Activated CD4-positive, alpha-beta T cell treated with anti-CD3 and anti-CD28 coated beads for 36 hours (primary cell): ENCODE measurements at regions not wholly inside any gene's neighbourhood (a gene's known extent, or its start where the extent isn't known, plus 50 kb on each side); places are given as distances from the start of the nearest gene placed in this dataset.

ENCODE experiments used
- ATAC-seq: fragments of 200-7000 bp; cut with Tn5 transposase; one replicate; pipeline ENCODE4 v1.10.0; 2021; ENCODE audit warnings: mild to moderate bottlenecking, moderate library complexity
- CTCF ChIA-PET: fragments of 350-600 bp; sonication (Branson Sonifier 250); formaldehyde crosslinking; loops from one replicate; lab custom pipeline; 2021; ENCODE audit warnings: antibody characterized with exemption; lab: Charles Lee
- POLR2A ChIA-PET: fragments of 350-600 bp; sonication (Branson Sonifier 250); formaldehyde crosslinking; loops from one replicate; lab custom pipeline; 2021; ENCODE audit warnings: antibody characterized with exemption, inconsistent platforms; lab: Charles Lee
- DNase-seq: peaks from one replicate; pipeline ENCODE4 v3.0.0-alpha.2; 2020
- H3K27ac Mint-ChIP-seq: one replicate; pipeline ENCODE4 v1.8.0; 2021; ENCODE audit warnings: mixed read lengths
- H3K27me3 Mint-ChIP-seq: one replicate; pipeline ENCODE4 v1.8.0; 2021; ENCODE audit warnings: mixed read lengths
- H3K36me3 Mint-ChIP-seq: one replicate; pipeline ENCODE4 v1.8.0; 2021; ENCODE audit warnings: low read depth, mixed read lengths
- H3K4me1 Mint-ChIP-seq: one replicate; pipeline ENCODE4 v1.8.0; 2021; ENCODE audit warnings: mixed read lengths
- H3K4me3 Mint-ChIP-seq: one replicate; pipeline ENCODE4 v1.8.0; 2021; ENCODE audit warnings: mild to moderate bottlenecking, moderate library complexity, mixed read lengths
- H3K9me3 Mint-ChIP-seq: one replicate; pipeline ENCODE4 v1.8.0; 2021; ENCODE audit warnings: low read depth, mixed read lengths
- intact Hi-C, 2 experiments: fragments of 100-400 bp; cut with DNase I in 1 of 2; cut with micrococcal nuclease in 1 of 2; formaldehyde crosslinking; loops; one replicate each; pipeline versions ENCODE4 v1.14.2 to v1.15.1; 2022 to 2024; cut with DNase I, micrococcal nuclease

- no peak overlapping the region for H3K4me3 Mint-ChIP-seq
- no peaks in the 10 kb centered on the region for H3K36me3 Mint-ChIP-seq
- H3K9me3 Mint-ChIP-seq, result no peaks in the 10 kb centered on the region
- ATAC-seq (no peak), DNase-seq (no peak)
- no peaks in the 10 kb centered on the region for H3K4me1 Mint-ChIP-seq
- peaks cover 6% of the 10 kb centered on the region for H3K27me3 Mint-ChIP-seq
- CTCF ChIA-PET, result no interaction called here
- POLR2A ChIA-PET, result interaction anchor here (0.6 kb wide), 1 partner anchor 412 kb away, joined by 6 read pairs; no protein-coding TSS in a partner anchor
- intact Hi-C loops, result no loop called here
- H3K27ac Mint-ChIP-seq, result no peak overlapping the region
Measured at GRCh38 chr13:72527333-72527732, 200.1 kb downstream of the MZT1 start.

GRCh38 chr13:72523593-72523992, 203.8 kb downstream of the MZT1 start:
- no peaks in the 10 kb centered on the region for H3K4me1 Mint-ChIP-seq
- DNase-seq, result no peak
- no peak overlapping the region for H3K27ac Mint-ChIP-seq
- H3K36me3 Mint-ChIP-seq, result no peaks in the 10 kb centered on the region
- H3K27me3 Mint-ChIP-seq, result peaks cover 7% of the 10 kb centered on the region
- H3K9me3 Mint-ChIP-seq, result no peaks in the 10 kb centered on the region
- ChIA-PET POLR2A (no interaction called here), CTCF (no interaction called here)
- no peak for ATAC-seq
- H3K4me3 Mint-ChIP-seq, result no peak overlapping the region
- intact Hi-C loops, result no loop called here

GRCh38 chr13:72523049-72523448, 204.4 kb downstream of the MZT1 start:
- DNase-seq (no peak), ATAC-seq (no peak)
- no peak overlapping the region for H3K4me3 Mint-ChIP-seq
- ChIA-PET POLR2A (no interaction called here), CTCF (no interaction called here)
- intact Hi-C loops, result no loop called here
- no peaks in the 10 kb centered on the region for H3K36me3 Mint-ChIP-seq
- no peaks in the 10 kb centered on the region for H3K9me3 Mint-ChIP-seq
- H3K27ac Mint-ChIP-seq, result no peak overlapping the region
- no peaks in the 10 kb centered on the region for H3K4me1 Mint-ChIP-seq
- H3K27me3 Mint-ChIP-seq, result peaks cover 8% of the 10 kb centered on the region

DNA sequence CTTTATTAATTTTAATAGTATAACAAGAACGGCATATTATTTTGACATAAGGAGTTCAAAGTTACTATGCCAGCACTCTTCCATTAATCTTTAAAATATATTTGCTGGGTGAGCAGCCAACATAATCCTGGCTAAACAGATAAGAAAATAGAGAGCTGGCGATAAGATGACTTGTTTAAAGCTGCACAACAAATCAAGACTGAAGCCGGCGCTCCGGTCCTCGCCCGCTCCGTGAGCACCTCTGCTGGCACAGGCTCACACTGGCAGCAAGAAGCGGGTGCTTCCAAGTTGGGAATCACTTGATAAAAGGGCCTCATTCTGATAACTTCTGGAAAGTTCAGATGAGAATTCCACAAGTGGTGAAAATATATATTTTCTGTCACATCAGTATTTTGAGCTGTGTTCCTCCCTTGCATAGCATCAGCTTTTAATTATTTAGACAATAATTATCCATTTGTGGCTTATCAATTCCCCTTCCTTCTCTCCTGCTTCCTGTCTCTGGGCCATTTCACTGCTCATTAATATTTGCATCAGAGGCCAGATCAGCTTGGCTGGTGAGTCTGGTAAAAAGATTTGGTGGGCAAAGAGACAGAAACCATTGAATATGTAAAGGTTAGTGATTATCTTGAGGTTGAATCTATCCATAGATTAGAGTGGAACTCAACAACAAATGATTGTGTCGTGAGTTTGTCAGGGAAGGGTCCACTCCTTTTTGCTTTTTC, 205.3 kb downstream of the MZT1 start:
- Mint-ChIP-seq H3K9me3 (no peaks in the 10 kb centered on the region), H3K4me1 (no peaks in the 10 kb centered on the region), H3K36me3 (no peaks in the 10 kb centered on the region), H3K4me3 (no peak overlapping the region), H3K27me3 (peaks cover 8% of the 10 kb centered on the region), H3K27ac (no peak overlapping the region)
- DNase-seq, result no peak
- CTCF ChIA-PET, result no interaction called here
- intact Hi-C loops, result no loop called here
- no peak for ATAC-seq
- POLR2A ChIA-PET, result no interaction called here

DNA sequence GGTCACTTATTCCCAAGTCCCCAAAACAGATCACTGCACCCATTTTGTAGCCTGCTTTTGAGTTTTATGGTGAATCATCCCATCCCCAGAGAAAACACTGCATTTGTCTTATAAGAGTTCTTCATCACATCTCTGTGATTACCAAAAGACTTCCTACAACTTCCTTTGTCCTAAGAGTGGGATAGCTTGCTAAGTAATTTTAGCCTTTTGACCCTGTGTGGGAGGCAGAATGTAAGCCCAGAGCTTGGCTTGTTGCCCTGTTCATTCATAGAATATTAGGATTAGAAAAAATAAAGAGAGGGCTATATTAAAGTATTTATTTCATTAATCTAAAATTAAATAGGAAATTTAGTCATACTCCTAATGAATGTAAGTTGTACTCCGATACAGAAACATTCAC, 213.3 kb downstream of the MZT1 start:
- no peaks in the 10 kb centered on the region for H3K9me3 Mint-ChIP-seq
- ChIA-PET POLR2A (no interaction called here), CTCF (no interaction called here)
- ATAC-seq (no peak), DNase-seq (no peak)
- H3K27ac Mint-ChIP-seq, result no peak overlapping the region
- H3K36me3 Mint-ChIP-seq, result no peaks in the 10 kb centered on the region
- H3K27me3 Mint-ChIP-seq, result peaks cover 5% of the 10 kb centered on the region
- H3K4me3 Mint-ChIP-seq, result no peak overlapping the region
- intact Hi-C loops, result no loop called here
- H3K4me1 Mint-ChIP-seq, result no peaks in the 10 kb centered on the region

- POLR2A ChIA-PET, result no interaction called here
- no peaks in the 10 kb centered on the region for H3K27me3 Mint-ChIP-seq
- ATAC-seq, result no peak
- H3K4me3 Mint-ChIP-seq, result no peak overlapping the region
- no peaks in the 10 kb centered on the region for H3K36me3 Mint-ChIP-seq
- intact Hi-C loops, result no loop called here
- no peaks in the 10 kb centered on the region for H3K9me3 Mint-ChIP-seq
- no peak for DNase-seq
- H3K4me1 Mint-ChIP-seq, result no peaks in the 10 kb centered on the region
- H3K27ac Mint-ChIP-seq, result no peak overlapping the region
- CTCF ChIA-PET, result no interaction called here
Measured at GRCh38 chr13:72508392-72508791, 219.0 kb downstream of the MZT1 start.

DNA sequence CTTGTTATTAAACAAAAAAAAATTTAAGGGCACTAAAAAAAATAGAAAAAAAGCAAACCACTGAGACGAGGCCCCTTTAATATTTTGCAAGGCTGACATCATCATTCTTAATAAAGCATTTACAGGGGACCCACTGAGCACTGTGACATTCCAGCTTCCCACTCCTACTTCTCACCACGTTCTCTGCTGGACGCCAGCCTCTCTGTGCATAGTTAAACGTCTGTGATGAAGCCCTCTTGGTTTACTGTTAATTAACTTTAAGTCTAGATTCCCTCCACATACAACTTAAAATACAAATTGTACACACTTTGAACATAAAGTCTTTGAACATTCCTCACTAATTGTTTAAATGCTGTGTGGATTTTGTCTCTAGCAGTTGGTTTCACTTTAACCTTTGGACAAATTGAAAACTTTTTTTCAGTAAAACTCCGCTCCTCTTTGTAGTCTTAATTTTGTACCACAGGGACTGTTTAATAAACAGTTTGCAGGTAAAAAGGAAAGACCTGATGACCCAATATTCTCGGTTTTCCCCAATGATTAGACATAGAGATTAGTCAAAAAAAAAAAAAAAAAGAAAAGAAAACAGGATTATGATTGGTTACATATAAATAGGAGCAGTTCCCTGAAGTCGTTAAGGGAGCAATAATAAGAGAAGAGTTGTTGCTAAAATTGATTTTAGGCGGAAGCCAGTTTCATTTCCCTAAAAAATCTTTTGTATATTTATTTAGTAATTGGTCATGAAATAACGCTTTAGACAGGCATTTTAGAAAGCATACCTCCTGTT, 219.8 kb downstream of the MZT1 start:
- Mint-ChIP-seq H3K27ac (no peak overlapping the region), H3K27me3 (no peaks in the 10 kb centered on the region)
- CTCF ChIA-PET, result no interaction called here

GRCh38 chr13:72506706-72507105, 220.7 kb downstream of the MZT1 start:
- POLR2A ChIA-PET, result no interaction called here
- Mint-ChIP-seq H3K9me3 (no peaks in the 10 kb centered on the region), H3K4me1 (no peaks in the 10 kb centered on the region), H3K36me3 (no peaks in the 10 kb centered on the region), H3K27ac (no peak overlapping the region), H3K27me3 (no peaks in the 10 kb centered on the region), H3K4me3 (no peak overlapping the region)
- CTCF ChIA-PET, result no interaction called here
- DNase-seq (no peak), ATAC-seq (no peak)
- intact Hi-C loops, result no loop called here

More for the DNA sequence above, 219.8 kb downstream of the MZT1 start:
- DNase-seq (no peak), ATAC-seq (no peak)
- Mint-ChIP-seq H3K9me3 (no peaks in the 10 kb centered on the region), H3K4me3 (no peak overlapping the region), H3K36me3 (no peaks in the 10 kb centered on the region), H3K4me1 (no peaks in the 10 kb centered on the region)
- POLR2A ChIA-PET, result no interaction called here
- intact Hi-C loops, result no loop called here

DNA sequence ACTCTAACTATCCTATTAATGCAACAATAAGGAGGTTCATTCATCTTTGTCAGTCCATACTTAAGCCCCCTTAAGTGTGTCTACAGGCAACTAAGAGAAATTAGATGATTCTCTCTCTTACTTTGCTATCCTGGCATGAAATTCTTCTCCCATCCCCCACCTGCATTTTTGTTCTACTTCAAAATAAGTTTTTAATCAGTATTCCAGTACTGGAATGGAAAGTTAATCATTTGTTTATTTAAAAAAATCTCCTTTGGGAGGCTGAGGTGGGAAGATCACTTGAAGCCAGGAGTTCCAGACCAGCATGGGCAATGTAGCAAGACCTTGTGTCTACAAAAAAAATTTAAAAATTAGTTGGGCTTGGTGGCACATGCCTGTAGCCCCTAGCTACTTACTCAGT, 222.1 kb downstream of the MZT1 start:
- ChIA-PET CTCF (no interaction called here), POLR2A (no interaction called here)
- ATAC-seq, result no peak

GRCh38 chr13:72504131-72504841, 223.1 kb downstream of the MZT1 start:
- ATAC-seq, result no peak
- ChIA-PET POLR2A (no interaction called here), CTCF (no interaction called here)
- Mint-ChIP-seq H3K9me3 (no peaks in the 10 kb centered on the region), H3K36me3 (no peaks in the 10 kb centered on the region), H3K4me3 (no peak overlapping the region), H3K4me1 (no peaks in the 10 kb centered on the region), H3K27me3 (no peaks in the 10 kb centered on the region), H3K27ac (no peak overlapping the region)
- intact Hi-C loops, result no loop called here
- no peak for DNase-seq

More for the DNA sequence above, 222.1 kb downstream of the MZT1 start:
- H3K27ac Mint-ChIP-seq, result no peak overlapping the region
- no peak overlapping the region for H3K4me3 Mint-ChIP-seq
- no peak for DNase-seq
- no peaks in the 10 kb centered on the region for H3K36me3 Mint-ChIP-seq
- intact Hi-C loops, result no loop called here
- no peaks in the 10 kb centered on the region for H3K27me3 Mint-ChIP-seq
- no peaks in the 10 kb centered on the region for H3K4me1 Mint-ChIP-seq
- H3K9me3 Mint-ChIP-seq, result no peaks in the 10 kb centered on the region

GRCh38 chr13:72500851-72501250, 226.6 kb downstream of the MZT1 start:
- intact Hi-C loops, result no loop called here
- CTCF ChIA-PET, result no interaction called here
- H3K36me3 Mint-ChIP-seq, result no peaks in the 10 kb centered on the region

GRCh38 chr13:72495681-72496080, 231.7 kb downstream of the MZT1 start:
- H3K9me3 Mint-ChIP-seq, result no peaks in the 10 kb centered on the region
- no peak overlapping the region for H3K4me3 Mint-ChIP-seq
- H3K4me1 Mint-ChIP-seq, result no peaks in the 10 kb centered on the region
- intact Hi-C loops, result no loop called here
- no peak overlapping the region for H3K27ac Mint-ChIP-seq
- no peak for ATAC-seq
- CTCF ChIA-PET, result no interaction called here
- no peak for DNase-seq
- POLR2A ChIA-PET, result no interaction called here
- no peaks in the 10 kb centered on the region for H3K36me3 Mint-ChIP-seq
- no peaks in the 10 kb centered on the region for H3K27me3 Mint-ChIP-seq

More at GRCh38 chr13:72500851-72501250, 226.6 kb downstream of the MZT1 start:
- Mint-ChIP-seq H3K27ac (no peak overlapping the region), H3K27me3 (no peaks in the 10 kb centered on the region), H3K9me3 (no peaks in the 10 kb centered on the region), H3K4me3 (no peak overlapping the region), H3K4me1 (no peaks in the 10 kb centered on the region)
- POLR2A ChIA-PET, result no interaction called here
- ATAC-seq (no peak), DNase-seq (no peak)
